ENCODE measurements at regions not wholly inside any gene's neighbourhood (a gene's known extent, or its start where the extent isn't known, plus 50 kb on each side); places are given as distances from the start of the nearest gene placed in this dataset.

GRCh38 chr18:66109981-66110380 is 359.2 kb downstream of the CDH7 start:
- H3K36me3 Mint-ChIP-seq, result no peaks in the 10 kb centered on the region
- ATAC-seq (no peak), DNase-seq (ENCODE audit: low spot score) (no peak)
- H3K4me3 Mint-ChIP-seq, result no peak overlapping the region
- no peaks in the 10 kb centered on the region; the same call in 1 of the 2 replicates for H3K27me3 Mint-ChIP-seq (ENCODE audit: low read depth)
- H3K9me3 Mint-ChIP-seq, result no peaks in the 10 kb centered on the region
- ChIA-PET CTCF (no interaction called here), POLR2A (no interaction called here)
- H3K27ac Mint-ChIP-seq, result no peak overlapping the region
- H3K4me1 Mint-ChIP-seq, result peaks cover 13% of the 10 kb centered on the region
- TF ChIP-seq SOX15 (CRISPR knock-in tag; IDR thresholded peaks at IDR 0.05), result no peak
- no peak for TF ChIP-seq FOXP4 (CRISPR knock-in tag; IDR thresholded peaks at IDR 0.05)
- TF ChIP-seq NR2C2 (CRISPR knock-in tag; IDR thresholded peaks at IDR 0.05), result no peak
- TF ChIP-seq PREB (CRISPR knock-in tag; IDR thresholded peaks at IDR 0.05; ENCODE audit: borderline replicate concordance), result no peak
- TF ChIP-seq USF2 (CRISPR knock-in tag; IDR thresholded peaks at IDR 0.05), result no peak
- no peak for TF ChIP-seq GABPB1 (CRISPR knock-in tag; IDR thresholded peaks at IDR 0.05)
- no peak for TF ChIP-seq MYBL2 (CRISPR knock-in tag; IDR thresholded peaks at IDR 0.05)
- no peak for TF ChIP-seq ZNF671 (CRISPR knock-in tag; IDR thresholded peaks at IDR 0.05)

GRCh38 chr18:66107546-66107945 is 356.7 kb downstream of the CDH7 start:
- TF ChIP-seq PRDM15 (CRISPR knock-in tag; IDR thresholded peaks at IDR 0.05), result no peak
- TF ChIP-seq FOXJ3 (CRISPR knock-in tag; IDR thresholded peaks at IDR 0.05; ENCODE audit: borderline replicate concordance), result no peak
- no peak for TF ChIP-seq ARID4B (CRISPR knock-in tag; IDR thresholded peaks at IDR 0.05; ENCODE audit: borderline replicate concordance)
- TF ChIP-seq E2F5 (CRISPR knock-in tag; IDR thresholded peaks at IDR 0.05), result no peak
- ATAC-seq (no peak), DNase-seq (ENCODE audit: low spot score) (no peak)
- no peak overlapping the region for H3K4me3 Mint-ChIP-seq
- H3K9me3 Mint-ChIP-seq, result no peaks in the 10 kb centered on the region
- H3K4me1 Mint-ChIP-seq, result peaks cover 15% of the 10 kb centered on the region
- POLR2A ChIA-PET, result no interaction called here
- no peaks in the 10 kb centered on the region for H3K36me3 Mint-ChIP-seq
- no peak overlapping the region for H3K27ac Mint-ChIP-seq
- CTCF ChIA-PET, result no interaction called here
- no peaks in the 10 kb centered on the region; the same call in 1 of the 2 replicates for H3K27me3 Mint-ChIP-seq (ENCODE audit: low read depth)

All from WTC11 (cell line).